ENCODE measurements at regions not wholly inside any gene's neighbourhood (a gene's known extent, or its start where the extent isn't known, plus 50 kb on each side); places are given as distances from the start of the nearest gene placed in this dataset.

GRCh38 chr1:88351960-88352359 is 332.1 kb upstream of the PKN2 start:
- H3K36me3 Mint-ChIP-seq (ENCODE audit: insufficient read depth, unreplicated experiment): no peaks in the 10 kb centered on the region
- H3K4me3 Mint-ChIP-seq (ENCODE audit: low read depth, unreplicated experiment): no peak overlapping the region
- CTCF ChIA-PET: no interaction called here
- no TSS peak for BruUV-seq (replicated peaks)
- H3K9me3 Mint-ChIP-seq (ENCODE audit: low read depth, unreplicated experiment): no peaks in the 10 kb centered on the region
- H3K4me1 Mint-ChIP-seq (ENCODE audit: low read depth, unreplicated experiment): no peaks in the 10 kb centered on the region
- no peak overlapping the region for H3K27ac Mint-ChIP-seq (ENCODE audit: unreplicated experiment)
- H3K27me3 Mint-ChIP-seq (ENCODE audit: unreplicated experiment): no peaks in the 10 kb centered on the region
- intact Hi-C loops (cut with micrococcal nuclease; ENCODE audit: unreplicated experiment): no loop called here
- TF ChIP-seq, protein P1, sequence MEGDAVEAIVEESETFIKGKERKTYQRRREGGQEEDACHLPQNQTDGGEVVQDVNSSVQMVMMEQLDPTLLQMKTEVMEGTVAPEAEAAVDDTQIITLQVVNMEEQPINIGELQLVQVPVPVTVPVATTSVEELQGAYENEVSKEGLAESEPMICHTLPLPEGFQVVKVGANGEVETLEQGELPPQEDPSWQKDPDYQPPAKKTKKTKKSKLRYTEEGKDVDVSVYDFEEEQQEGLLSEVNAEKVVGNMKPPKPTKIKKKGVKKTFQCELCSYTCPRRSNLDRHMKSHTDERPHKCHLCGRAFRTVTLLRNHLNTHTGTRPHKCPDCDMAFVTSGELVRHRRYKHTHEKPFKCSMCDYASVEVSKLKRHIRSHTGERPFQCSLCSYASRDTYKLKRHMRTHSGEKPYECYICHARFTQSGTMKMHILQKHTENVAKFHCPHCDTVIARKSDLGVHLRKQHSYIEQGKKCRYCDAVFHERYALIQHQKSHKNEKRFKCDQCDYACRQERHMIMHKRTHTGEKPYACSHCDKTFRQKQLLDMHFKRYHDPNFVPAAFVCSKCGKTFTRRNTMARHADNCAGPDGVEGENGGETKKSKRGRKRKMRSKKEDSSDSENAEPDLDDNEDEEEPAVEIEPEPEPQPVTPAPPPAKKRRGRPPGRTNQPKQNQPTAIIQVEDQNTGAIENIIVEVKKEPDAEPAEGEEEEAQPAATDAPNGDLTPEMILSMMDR (IDR thresholded peaks at IDR 0.05; ENCODE audit: unreplicated experiment): no peak
- no peak for DNase-seq

DNA sequence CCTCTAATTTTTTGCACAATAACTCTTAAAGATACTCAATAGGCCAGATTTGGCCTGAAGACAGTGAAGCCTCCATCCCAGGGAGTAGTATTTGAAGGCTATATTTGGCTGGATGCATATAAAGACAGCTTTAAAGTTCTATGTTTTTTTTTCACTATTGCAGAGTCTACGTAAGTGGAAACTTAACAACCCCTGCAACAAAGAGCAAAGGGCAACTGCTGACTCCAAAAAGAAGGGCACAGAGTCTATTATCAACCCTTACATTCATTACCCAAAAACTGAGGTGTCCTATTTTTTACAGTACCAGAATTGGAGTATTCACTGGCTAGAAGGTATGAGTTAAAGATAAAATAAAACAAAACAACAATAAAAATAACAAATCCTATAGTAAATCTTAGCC is 329.8 kb upstream of the PKN2 start:
- BruUV-seq (replicated peaks): no TSS peak
- no peaks in the 10 kb centered on the region for H3K36me3 Mint-ChIP-seq (ENCODE audit: insufficient read depth, unreplicated experiment)
- CTCF ChIA-PET: no interaction called here

DNA sequence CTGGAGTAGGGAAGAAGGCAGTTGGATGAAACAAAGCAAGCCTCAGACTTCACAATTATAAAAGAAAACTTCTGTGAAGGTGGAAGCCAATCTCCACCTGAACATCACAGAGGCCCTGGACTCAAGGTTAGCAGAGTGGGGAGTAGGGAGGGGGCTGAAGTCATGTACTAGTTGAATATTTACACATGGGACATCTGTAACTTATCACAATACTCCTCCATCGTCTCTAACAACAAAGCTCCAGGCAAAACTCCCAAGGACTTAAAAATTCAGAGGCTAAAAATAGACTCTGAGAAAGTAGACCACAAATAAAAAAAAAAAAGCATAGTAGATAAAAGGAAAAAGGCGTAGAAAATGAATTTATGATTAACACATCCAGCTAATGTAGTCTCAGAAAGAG is 326.3 kb upstream of the PKN2 start:
- Mint-ChIP-seq H3K9me3 (ENCODE audit: low read depth, unreplicated experiment) (no peaks in the 10 kb centered on the region), H3K27me3 (ENCODE audit: unreplicated experiment) (no peaks in the 10 kb centered on the region), H3K36me3 (ENCODE audit: insufficient read depth, unreplicated experiment) (no peaks in the 10 kb centered on the region), H3K4me1 (ENCODE audit: low read depth, unreplicated experiment) (no peaks in the 10 kb centered on the region), H3K27ac (ENCODE audit: unreplicated experiment) (no peak overlapping the region), H3K4me3 (ENCODE audit: low read depth, unreplicated experiment) (no peak overlapping the region)
- intact Hi-C loops (cut with micrococcal nuclease; ENCODE audit: unreplicated experiment): no loop called here
- BruUV-seq (replicated peaks): no TSS peak
- DNase-seq: no peak
- CTCF ChIA-PET: no interaction called here
- TF ChIP-seq, protein P1 (IDR thresholded peaks at IDR 0.05; ENCODE audit: unreplicated experiment): no peak

More for the DNA sequence above, 329.8 kb upstream of the PKN2 start:
- intact Hi-C loops (cut with micrococcal nuclease; ENCODE audit: unreplicated experiment): no loop called here
- Mint-ChIP-seq H3K4me3 (ENCODE audit: low read depth, unreplicated experiment) (no peak overlapping the region), H3K27me3 (ENCODE audit: unreplicated experiment) (no peaks in the 10 kb centered on the region), H3K27ac (ENCODE audit: unreplicated experiment) (no peak overlapping the region), H3K9me3 (ENCODE audit: low read depth, unreplicated experiment) (no peaks in the 10 kb centered on the region), H3K4me1 (ENCODE audit: low read depth, unreplicated experiment) (no peaks in the 10 kb centered on the region)
- TF ChIP-seq, protein P1 (IDR thresholded peaks at IDR 0.05; ENCODE audit: unreplicated experiment): no peak
- DNase-seq: no peak

DNA sequence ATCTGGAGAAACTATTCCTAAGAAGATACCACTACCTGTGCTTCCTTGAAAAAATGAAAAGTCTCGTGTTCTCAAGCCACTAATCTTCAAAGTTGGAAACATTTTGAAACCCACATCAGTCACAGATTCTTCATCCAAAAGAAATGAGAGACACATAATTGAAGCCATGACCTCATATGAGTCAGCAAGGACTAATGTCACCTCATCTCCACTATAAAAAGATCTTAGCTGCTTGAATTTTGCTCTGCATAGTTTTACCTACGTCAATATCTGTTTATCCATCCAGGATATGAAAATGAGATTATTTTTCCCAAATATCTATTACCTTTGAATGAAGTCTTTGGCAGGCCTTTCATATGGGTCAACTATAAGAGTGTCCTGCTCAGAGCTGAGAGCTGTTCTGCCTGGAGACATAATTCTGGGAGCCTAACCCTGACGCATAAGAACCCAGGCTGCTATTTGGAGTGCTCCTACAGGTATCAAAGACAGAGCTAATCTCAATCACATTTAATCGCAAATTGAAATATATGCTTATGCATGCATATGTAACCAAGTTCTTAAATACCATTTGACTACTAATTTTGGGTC is 312.5 kb upstream of the PKN2 start:
- no peak overlapping the region for H3K4me3 Mint-ChIP-seq (ENCODE audit: low read depth, unreplicated experiment)

More for the DNA sequence above, 312.5 kb upstream of the PKN2 start:
- no peak for DNase-seq
- no peak overlapping the region for H3K27ac Mint-ChIP-seq (ENCODE audit: unreplicated experiment)
- intact Hi-C loops (cut with micrococcal nuclease; ENCODE audit: unreplicated experiment): no loop called here
- H3K36me3 Mint-ChIP-seq (ENCODE audit: insufficient read depth, unreplicated experiment): no peaks in the 10 kb centered on the region
- H3K27me3 Mint-ChIP-seq (ENCODE audit: unreplicated experiment): no peaks in the 10 kb centered on the region
- TF ChIP-seq, protein P1 (IDR thresholded peaks at IDR 0.05; ENCODE audit: unreplicated experiment): no peak
- H3K9me3 Mint-ChIP-seq (ENCODE audit: low read depth, unreplicated experiment): no peaks in the 10 kb centered on the region
- BruUV-seq (replicated peaks): no TSS peak
- CTCF ChIA-PET: no interaction called here
- H3K4me1 Mint-ChIP-seq (ENCODE audit: low read depth, unreplicated experiment): no peaks in the 10 kb centered on the region
